MV-4-11 (cell line): ENCODE measurements at regions not wholly inside any gene's neighbourhood (a gene's known extent, or its start where the extent isn't known, plus 50 kb on each side); places are given as distances from the start of the nearest gene placed in this dataset.

Experiments used
- DNase-seq: peaks from one replicate; lab custom pipeline; 2025; lab: John Stamatoyannopoulos, UW

- DNase-seq = peak; percentile 83
Measured at GRCh38 chr1:234975941-234976860, 152.4 kb downstream of the TOMM20 start.

- DNase-seq = peak; percentile 99
Measured at GRCh38 chr1:234975122-234975940, 153.3 kb downstream of the TOMM20 start.

DNA sequence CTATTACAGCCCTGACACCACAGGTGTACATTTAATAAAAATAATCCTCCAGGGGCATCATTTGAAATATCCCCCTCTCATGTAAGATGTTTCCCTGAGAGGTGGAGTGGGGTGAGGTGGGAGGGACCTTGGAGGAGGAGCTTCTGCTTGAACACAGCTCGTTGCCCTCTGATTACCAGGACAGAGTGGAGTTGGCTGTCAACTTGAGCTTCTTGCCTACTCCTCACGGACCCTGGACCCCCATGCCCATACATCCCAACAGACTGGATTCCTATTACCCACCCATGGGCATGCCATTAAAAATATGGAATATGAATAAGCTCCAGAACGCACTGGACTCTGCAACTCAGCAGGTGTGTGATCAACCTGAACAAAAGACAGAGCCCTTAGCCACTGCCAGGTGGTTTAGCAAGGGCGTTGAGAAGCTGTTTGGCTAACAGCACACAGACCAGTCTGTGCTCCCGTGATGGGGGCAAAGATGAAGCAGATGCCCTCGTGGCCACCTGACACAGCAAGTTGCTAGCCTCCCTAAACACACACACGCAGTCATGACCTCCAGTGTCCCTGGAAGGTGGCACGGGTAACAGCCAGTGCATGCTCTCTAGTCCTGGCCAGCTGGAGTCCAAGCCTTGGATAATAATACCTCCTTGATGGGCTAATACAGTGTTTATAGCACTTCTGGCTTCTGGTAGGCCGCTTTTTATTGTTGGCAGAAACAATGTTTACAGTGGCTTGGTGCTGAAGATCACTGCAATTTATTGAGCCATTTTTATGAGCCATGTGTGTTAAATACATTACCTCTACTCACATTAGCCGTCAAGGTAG, 155.0 kb downstream of the TOMM20 start:
- no peak for DNase-seq

GRCh38 chr1:234972411-234973191, 156.0 kb downstream of the TOMM20 start:
- no peak for DNase-seq

- DNase-seq = no peak
Measured at GRCh38 chr1:234971586-234972297, 156.9 kb downstream of the TOMM20 start.

- peak; percentile 68 for DNase-seq
Measured at GRCh38 chr1:234970731-234971476, 157.7 kb downstream of the TOMM20 start.

DNA sequence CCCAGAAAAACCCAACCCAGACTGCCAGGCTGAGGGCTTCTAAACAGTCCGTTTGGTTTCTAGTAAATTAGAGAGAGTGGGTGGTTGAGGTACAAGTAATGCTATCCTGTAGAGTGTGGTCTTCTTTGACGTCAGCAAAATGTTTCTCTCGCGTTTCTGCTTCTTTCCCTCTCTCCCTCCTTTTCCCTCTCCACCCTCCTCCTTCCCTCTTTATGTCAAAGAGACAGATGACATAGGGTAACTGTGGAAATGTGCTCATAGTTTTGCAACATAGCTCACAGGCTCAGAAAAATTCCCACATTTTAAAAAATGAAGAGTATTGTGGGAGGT, 158.3 kb downstream of the TOMM20 start:
- no peak for DNase-seq

DNA sequence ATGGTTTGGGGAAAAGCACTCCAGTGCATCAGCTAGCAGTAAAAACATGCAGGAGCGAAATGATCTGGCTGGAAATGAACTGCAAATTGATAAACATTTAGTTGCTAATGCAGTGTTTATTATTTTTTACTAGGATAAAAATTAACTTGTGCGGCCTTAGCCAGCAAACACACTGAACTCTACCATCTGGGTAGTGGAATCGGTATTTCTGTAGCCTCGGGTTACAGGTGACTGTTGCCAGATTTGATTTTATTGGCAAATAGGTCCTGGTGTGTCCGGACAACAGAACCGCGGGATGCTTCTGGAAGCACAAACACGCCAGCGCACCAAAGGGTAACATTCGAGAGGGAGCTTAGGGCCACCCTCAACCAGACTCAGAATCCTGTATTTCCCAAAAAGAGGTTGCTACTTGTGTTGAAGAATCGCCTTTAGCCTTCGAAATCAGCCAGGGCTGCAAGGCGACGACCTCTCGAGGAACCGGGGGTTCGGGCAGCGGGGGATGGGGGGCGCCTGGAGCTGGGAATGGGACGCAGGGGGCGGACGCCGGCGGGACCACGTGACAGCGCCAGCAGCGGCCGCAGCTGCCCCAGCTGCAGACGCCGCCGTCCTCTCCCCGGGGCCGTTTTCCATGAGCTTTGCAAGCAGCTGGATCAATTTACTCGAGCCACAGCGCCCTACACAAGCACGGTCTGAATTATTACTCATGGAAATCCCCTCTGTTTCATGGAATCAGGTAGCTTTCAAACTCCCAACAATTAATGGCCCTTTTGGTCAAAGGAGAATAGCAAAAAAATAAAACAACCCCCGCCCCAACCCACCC, 158.8 kb downstream of the TOMM20 start:
- DNase-seq = no peak

DNA sequence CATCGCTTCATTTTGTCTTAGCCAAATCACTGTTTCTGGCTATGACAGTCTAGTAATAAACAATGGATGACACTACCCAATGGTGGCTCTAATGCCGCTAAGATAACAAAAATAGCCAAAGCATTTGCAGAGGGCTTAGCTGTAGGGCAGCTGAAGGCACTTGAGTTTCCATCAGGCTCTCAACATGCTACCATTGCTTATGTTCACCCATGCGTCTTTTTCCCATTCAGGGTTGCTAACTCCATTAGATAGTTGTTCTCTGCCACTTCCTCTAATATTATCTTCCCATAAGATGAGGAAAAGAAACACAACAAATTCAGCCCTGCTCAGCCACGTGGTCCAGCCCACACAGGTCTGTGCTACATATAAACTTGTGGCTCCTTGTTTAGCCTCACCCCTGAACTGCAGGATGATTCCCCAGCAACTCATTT, 159.6 kb downstream of the TOMM20 start:
- peak; percentile 23 for DNase-seq

- no peak for DNase-seq
Measured at GRCh38 chr1:234968451-234968850, 160.2 kb downstream of the TOMM20 start.

DNA sequence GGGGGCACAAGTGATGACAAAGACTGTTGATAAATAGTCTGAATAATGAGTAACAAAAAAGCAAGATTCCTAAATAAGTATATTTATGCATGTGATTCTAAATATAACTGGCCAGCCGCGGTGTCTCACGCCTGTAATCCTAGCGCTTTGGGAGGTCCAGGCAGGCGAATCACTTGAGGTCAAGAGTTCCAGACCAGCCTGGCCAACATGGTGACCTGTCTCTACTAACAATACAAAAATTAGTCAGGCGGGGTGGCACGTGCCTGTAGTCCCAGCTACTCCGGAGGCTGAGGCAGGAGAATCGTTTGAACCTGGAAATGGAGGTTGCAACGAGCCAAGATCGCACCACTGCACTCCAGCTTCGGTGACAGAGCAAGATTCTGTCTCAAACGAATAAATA, 161.5 kb downstream of the TOMM20 start:
- DNase-seq = no peak

GRCh38 chr1:234965111-234965510, 163.5 kb downstream of the TOMM20 start:
- peak; percentile 90 for DNase-seq

GRCh38 chr1:234963904-234964702, 164.5 kb downstream of the TOMM20 start:
- no peak for DNase-seq

- peak; percentile 100 for DNase-seq
Measured at GRCh38 chr1:234963180-234963903, 165.3 kb downstream of the TOMM20 start.

DNA sequence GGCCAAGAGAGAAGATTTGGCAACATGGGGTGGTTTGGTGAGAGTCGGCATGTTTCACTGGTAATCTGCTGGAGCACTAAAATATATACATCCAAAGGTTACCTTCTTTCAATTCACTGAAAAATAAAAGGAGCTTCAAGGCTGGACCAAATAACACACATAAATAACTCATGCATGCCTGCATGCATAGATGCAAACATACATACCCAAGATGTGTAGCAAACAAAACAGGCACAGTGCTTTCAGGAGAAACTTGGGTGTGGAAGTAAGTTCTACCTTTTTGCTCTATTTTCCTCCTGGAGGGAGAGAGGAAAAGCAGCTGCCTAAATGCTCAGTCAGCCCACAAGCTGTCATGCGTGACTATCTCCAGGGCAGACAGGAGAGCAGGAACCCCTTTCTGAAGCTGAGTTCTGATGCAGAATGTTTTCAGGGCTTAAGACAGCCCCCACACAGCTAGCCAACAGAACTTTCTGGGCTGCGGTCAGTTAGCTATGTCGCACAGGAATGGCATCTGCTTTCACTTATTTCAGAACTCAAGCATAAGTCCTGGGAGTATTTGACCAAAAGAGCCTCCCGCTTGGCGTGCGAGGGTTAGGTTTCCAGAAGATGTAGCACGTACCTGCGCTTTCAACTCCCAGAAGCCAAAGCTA, 166.2 kb downstream of the TOMM20 start:
- peak; percentile 96 for DNase-seq

GRCh38 chr1:234961456-234962339, 166.9 kb downstream of the TOMM20 start:
- DNase-seq = peak; percentile 96
